ENCODE measurements at regions not wholly inside any gene's neighbourhood (a gene's known extent, or its start where the extent isn't known, plus 50 kb on each side); places are given as distances from the start of the nearest gene placed in this dataset.

DNA sequence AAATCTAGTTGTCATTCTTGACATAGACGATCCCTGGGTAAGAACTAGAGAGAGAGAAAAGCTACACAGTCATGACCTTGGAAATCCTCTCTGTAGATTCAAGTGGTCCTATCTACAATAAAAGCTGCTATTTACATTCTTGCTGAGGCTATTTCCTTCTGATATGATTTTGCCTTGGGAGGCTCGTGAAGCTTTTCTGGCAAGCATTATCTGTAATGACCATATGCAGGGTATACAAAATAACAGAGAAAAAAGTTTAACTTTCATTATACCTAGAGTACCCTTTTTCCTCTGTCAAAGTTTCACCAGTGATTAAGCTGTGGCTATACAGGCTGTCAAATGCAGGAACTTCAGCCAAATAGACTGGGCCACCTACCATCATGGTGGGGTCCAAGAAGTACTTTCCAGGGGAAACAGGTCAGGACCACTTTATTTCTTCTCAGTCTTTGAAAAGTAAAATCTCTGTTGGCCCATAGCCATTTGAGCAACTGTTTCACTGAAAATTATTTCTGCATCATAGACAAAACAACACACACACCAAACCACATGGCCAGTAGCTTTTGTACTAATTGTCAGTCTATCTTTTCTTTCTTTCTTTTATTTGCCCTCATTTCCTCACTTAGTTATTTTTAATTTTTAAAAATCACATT is 677.0 kb upstream of the ID4 start:
- Histone ChIP-seq H3K79me2 (ENCODE audit: insufficient read depth, low read length) (no peaks in the 10 kb centered on the region), H3K36me3 (ENCODE audit: control insufficient read depth in 1 of 2, insufficient read depth in 2 of 2, low read length in 2 of 2) (no peaks in the 10 kb centered on the region), H3K27me3 (ENCODE audit: insufficient read depth, low read length) (no peaks in the 10 kb centered on the region), H3K9ac (ENCODE audit: low read length) (no peak overlapping the region), H3K4me2 (ENCODE audit: low read length) (no peak overlapping the region), H4K20me1 (ENCODE audit: insufficient read depth) (no peaks in the 10 kb centered on the region), H3K9me3 (ENCODE audit: control insufficient read depth in 1 of 2, insufficient read depth in 1 of 2, low read depth in 1 of 2, low read length in 2 of 2) (no peaks in the 10 kb centered on the region), H3K4me3 (replicated peaks in 1 of 2; ENCODE audit: low read depth in 1 of 2, low read length in 2 of 2) (no peak overlapping the region), H3K4me1 (ENCODE audit: control insufficient read depth in 1 of 2, insufficient read depth in 2 of 2, low read length in 2 of 2) (no peaks in the 10 kb centered on the region), H2AFZ (ENCODE audit: low read depth, low read length, poor library complexity, severe bottlenecking) (no peak overlapping the region), H3K9me2 (ENCODE audit: insufficient read depth) (no peaks in the 10 kb centered on the region), H3K27ac (ENCODE audit: low read depth, low read length) (no peak overlapping the region)
- ChIA-PET POLR2A (no interaction called here), CTCF (no interaction called here), RAD21 (ENCODE audit: low non-redundant PET in 1 of 2, low total read pairs in 2 of 2, uncharacterized antibody in 2 of 2, unreplicated experiment in 2 of 2) (no interaction called here)
- no TSS peak for BruUV-seq (replicated peaks)
- DNase-seq (ENCODE audit: low read depth, low spot score) = no peak
- TF ChIP-seq, protein P1, sequence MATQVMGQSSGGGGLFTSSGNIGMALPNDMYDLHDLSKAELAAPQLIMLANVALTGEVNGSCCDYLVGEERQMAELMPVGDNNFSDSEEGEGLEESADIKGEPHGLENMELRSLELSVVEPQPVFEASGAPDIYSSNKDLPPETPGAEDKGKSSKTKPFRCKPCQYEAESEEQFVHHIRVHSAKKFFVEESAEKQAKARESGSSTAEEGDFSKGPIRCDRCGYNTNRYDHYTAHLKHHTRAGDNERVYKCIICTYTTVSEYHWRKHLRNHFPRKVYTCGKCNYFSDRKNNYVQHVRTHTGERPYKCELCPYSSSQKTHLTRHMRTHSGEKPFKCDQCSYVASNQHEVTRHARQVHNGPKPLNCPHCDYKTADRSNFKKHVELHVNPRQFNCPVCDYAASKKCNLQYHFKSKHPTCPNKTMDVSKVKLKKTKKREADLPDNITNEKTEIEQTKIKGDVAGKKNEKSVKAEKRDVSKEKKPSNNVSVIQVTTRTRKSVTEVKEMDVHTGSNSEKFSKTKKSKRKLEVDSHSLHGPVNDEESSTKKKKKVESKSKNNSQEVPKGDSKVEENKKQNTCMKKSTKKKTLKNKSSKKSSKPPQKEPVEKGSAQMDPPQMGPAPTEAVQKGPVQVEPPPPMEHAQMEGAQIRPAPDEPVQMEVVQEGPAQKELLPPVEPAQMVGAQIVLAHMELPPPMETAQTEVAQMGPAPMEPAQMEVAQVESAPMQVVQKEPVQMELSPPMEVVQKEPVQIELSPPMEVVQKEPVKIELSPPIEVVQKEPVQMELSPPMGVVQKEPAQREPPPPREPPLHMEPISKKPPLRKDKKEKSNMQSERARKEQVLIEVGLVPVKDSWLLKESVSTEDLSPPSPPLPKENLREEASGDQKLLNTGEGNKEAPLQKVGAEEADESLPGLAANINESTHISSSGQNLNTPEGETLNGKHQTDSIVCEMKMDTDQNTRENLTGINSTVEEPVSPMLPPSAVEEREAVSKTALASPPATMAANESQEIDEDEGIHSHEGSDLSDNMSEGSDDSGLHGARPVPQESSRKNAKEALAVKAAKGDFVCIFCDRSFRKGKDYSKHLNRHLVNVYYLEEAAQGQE (IDR thresholded peaks at IDR 0.05; ENCODE audit: low read depth) = no peak
- TF ChIP-seq, protein P2, sequence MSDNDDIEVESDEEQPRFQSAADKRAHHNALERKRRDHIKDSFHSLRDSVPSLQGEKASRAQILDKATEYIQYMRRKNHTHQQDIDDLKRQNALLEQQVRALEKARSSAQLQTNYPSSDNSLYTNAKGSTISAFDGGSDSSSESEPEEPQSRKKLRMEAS (IDR thresholded peaks at IDR 0.05) = no peak
- TF ChIP-seq, protein P3, sequence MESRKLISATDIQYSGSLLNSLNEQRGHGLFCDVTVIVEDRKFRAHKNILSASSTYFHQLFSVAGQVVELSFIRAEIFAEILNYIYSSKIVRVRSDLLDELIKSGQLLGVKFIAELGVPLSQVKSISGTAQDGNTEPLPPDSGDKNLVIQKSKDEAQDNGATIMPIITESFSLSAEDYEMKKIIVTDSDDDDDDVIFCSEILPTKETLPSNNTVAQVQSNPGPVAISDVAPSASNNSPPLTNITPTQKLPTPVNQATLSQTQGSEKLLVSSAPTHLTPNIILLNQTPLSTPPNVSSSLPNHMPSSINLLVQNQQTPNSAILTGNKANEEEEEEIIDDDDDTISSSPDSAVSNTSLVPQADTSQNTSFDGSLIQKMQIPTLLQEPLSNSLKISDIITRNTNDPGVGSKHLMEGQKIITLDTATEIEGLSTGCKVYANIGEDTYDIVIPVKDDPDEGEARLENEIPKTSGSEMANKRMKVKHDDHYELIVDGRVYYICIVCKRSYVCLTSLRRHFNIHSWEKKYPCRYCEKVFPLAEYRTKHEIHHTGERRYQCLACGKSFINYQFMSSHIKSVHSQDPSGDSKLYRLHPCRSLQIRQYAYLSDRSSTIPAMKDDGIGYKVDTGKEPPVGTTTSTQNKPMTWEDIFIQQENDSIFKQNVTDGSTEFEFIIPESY (IDR thresholded peaks at IDR 0.05; ENCODE audit: extremely low read depth, insufficient replicate concordance, low read length) = no peak
- intact Hi-C loops (cut with micrococcal nuclease) = no loop called here
- ATAC-seq = no peak
